K562 (cell line): ENCODE measurements at regions not wholly inside any gene's neighbourhood (a gene's known extent, or its start where the extent isn't known, plus 50 kb on each side); places are given as distances from the start of the nearest gene placed in this dataset.

Source experiments
- ATAC-seq: fragments of 200-7000 bp; cut with Tn5 transposase; 3 replicates; pipeline ENCODE4 v1.9.1; 2020; ENCODE audit warnings: moderate library complexity
- BruUV-seq: library from RNA; stranded (reverse); fragments of 400-500 nt; replicated peaks from 2 replicates; lab custom pipeline; 2021; lab: Mats Ljungman, UMichigan
- CTCF ChIA-PET: fragments of 300-600 bp; formaldehyde crosslinking; extraction: SDS; loops from one replicate; lab custom pipeline; 2021; ENCODE audit warnings: low intra/inter-chr PET ratio; lab: Yijun Ruan, JAX
- POLR2A ChIA-PET: fragments of 300-600, 350-650 bp; sonication (Branson Sonifier 250); formaldehyde crosslinking; extraction: SDS; loops from one replicate; lab custom pipeline; 2021; ENCODE audit warnings: antibody characterized with exemption, inconsistent platforms; lab: Yijun Ruan, JAX
- DNase-seq, 4 experiments: peaks; one replicate each; pipeline versions ENCODE4 v3.0.0 to v3.0.0-alpha.2; 2011 to 2018; ENCODE audit warnings: low spot score in 3 of 4, mixed read lengths in 3 of 4; ENCODE audit errors: extremely low read depth in 1 of 4
- FAIRE-seq: peaks from 2 replicates; lab custom pipeline; 2011; peaks lifted over from hg19 to GRCh38; lab: Jason Lieb, UNC
- H2AFZ ChIP-seq: 2 replicates; pipeline ENCODE4 v1.6.0; 2011; ENCODE audit warnings: low read depth, low read length, control low read depth, inconsistent platforms
- H3K27ac ChIP-seq: fragments of 200-600 bp; 3 replicates; pipeline ENCODE4 v1.8.0; 2011; ENCODE audit warnings: low read depth, mild to moderate bottlenecking, control low read depth, inconsistent platforms, low read length, moderate library complexity, mixed read lengths; ENCODE audit errors: extremely low read depth
- H3K27me3 ChIP-seq, 2 experiments: fragments of 300-600 bp in 1 of 2; 2 replicates in 1 of 2; 3 replicates in 1 of 2; pipeline versions ENCODE4 v1.6.0 to v1.8.0; 2011; ENCODE audit warnings: inconsistent platforms in 2 of 2, low read length in 2 of 2, mild to moderate bottlenecking in 1 of 2, mixed read lengths in 1 of 2, moderate library complexity in 1 of 2; ENCODE audit not compliant: control insufficient read depth in 2 of 2, insufficient read depth in 2 of 2
- H3K36me3 ChIP-seq: fragments of 300-600 bp; 3 replicates; pipeline ENCODE4 v1.8.0; 2011; ENCODE audit warnings: mild to moderate bottlenecking, low read length, inconsistent platforms; ENCODE audit not compliant: control insufficient read depth, insufficient read depth
- H3K4me1 ChIP-seq, 2 experiments: fragments of 200-600 bp in 1 of 2; replicated peaks in 1 of 2; 2 replicates in 1 of 2; 3 replicates in 1 of 2; pipeline versions ENCODE4 v1.5.1 to v1.8.0; 2011; ENCODE audit warnings: inconsistent platforms in 2 of 2, low read length in 2 of 2, mild to moderate bottlenecking in 1 of 2, mixed read lengths in 1 of 2, moderate library complexity in 1 of 2; ENCODE audit not compliant: control insufficient read depth in 2 of 2, insufficient read depth in 2 of 2
- H3K4me2 ChIP-seq: 2 replicates; pipeline ENCODE4 v1.6.1; 2011; ENCODE audit warnings: low read length, control low read depth, inconsistent platforms, mixed read lengths; ENCODE audit not compliant: insufficient read depth
- H3K4me3 ChIP-seq: fragments of 200-600 bp; sonication (generic), shearing (Covaris generic); 2 replicates; pipeline ENCODE4 v1.5.1; 2016; ENCODE audit warnings: control low read depth, inconsistent platforms
- H3K79me2 ChIP-seq: fragments of 200-600 bp; 3 replicates; pipeline ENCODE4 v1.8.0; 2011; ENCODE audit warnings: low read length, inconsistent platforms; ENCODE audit not compliant: control insufficient read depth, insufficient read depth
- H3K9ac ChIP-seq, 2 experiments: 2 replicates each; pipeline versions ENCODE4 v1.6.0 to v1.6.1; 2011; ENCODE audit warnings: low read depth in 2 of 2, low read length in 2 of 2, control low read depth in 1 of 2, inconsistent platforms in 1 of 2, mild to moderate bottlenecking in 1 of 2, mixed read lengths in 1 of 2; ENCODE audit not compliant: insufficient read depth in 1 of 2
- H3K9me1 ChIP-seq: one replicate; pipeline ENCODE4 v1.6.0; 2011; ENCODE audit warnings: inconsistent platforms, mild to moderate bottlenecking, low read length, moderate library complexity; ENCODE audit not compliant: control insufficient read depth, insufficient read depth
- H3K9me3 ChIP-seq: replicated peaks from 2 replicates; pipeline ENCODE4 v1.5.1; 2011; ENCODE audit warnings: low read depth, low read length, inconsistent platforms; ENCODE audit not compliant: control insufficient read depth, insufficient read depth
- H4K20me1 ChIP-seq: replicated peaks from 2 replicates; pipeline ENCODE4 v1.6.1; 2011; ENCODE audit warnings: low read length, inconsistent platforms, mixed read lengths; ENCODE audit not compliant: control insufficient read depth, insufficient read depth
- CBFA2T2 ChIP-seq: fragments of 450-650 bp; conservative IDR thresholded peaks from 2 replicates; pipeline ENCODE4 v1.6.1; 2017; ENCODE audit warnings: mild to moderate bottlenecking
- CCAR2 ChIP-seq: fragments of 200-400 bp; formaldehyde crosslinking; IDR thresholded peaks from 2 replicates; pipeline ENCODE4 v1.6.1; 2017; ENCODE audit warnings: mild to moderate bottlenecking, low read depth, low read length
- CREM ChIP-seq: IDR thresholded peaks from 2 replicates; pipeline ENCODE4 v1.6.1; 2014; ENCODE audit warnings: antibody characterized with exemption, low read depth
- DIDO1 ChIP-seq: fragments of 450-650 bp; IDR thresholded peaks from 2 replicates; pipeline ENCODE4 v1.6.1; 2016; ENCODE audit warnings: low read depth, missing biosample characterization, missing genetic modification characterization
- DLX4 ChIP-seq: fragments of 250-450 bp; sonication (Bioruptor Pico); IDR thresholded peaks from 2 replicates; pipeline ENCODE4 v1.6.1; 2021; ENCODE audit warnings: mild to moderate bottlenecking
- EZH2 ChIP-seq: IDR thresholded peaks from 2 replicates; pipeline ENCODE4 v1.6.1; 2012; ENCODE audit warnings: low read depth, mild to moderate bottlenecking, inconsistent platforms, low read length, borderline replicate concordance
- RNF2 ChIP-seq: sonication (generic); IDR thresholded peaks from 2 replicates; pipeline ENCODE4 v1.6.1; 2016
- WHSC1 ChIP-seq: IDR thresholded peaks from one replicate; pipeline ENCODE4 v1.6.1; 2012; ENCODE audit warnings: low read length, control low read depth, inconsistent platforms
- WGBS: fragments of 100-300 bp; shearing (Covaris generic); methylation state at CpG from one replicate; pipeline ENCODE4 v1.1.6; 2016; ENCODE audit warnings: low coverage, mixed read lengths; ENCODE audit not compliant: insufficient coverage; ENCODE audit errors: missing lambda C conversion rate; 5-methylcytosine and 5-hydroxymethylcytosine counted together
- in situ Hi-C: fragments of 300-500 bp; cut with MboI; formaldehyde crosslinking; loops from 4 replicates; pipeline ENCODE4 v1.15.0; 2018; ENCODE audit warnings: inconsistent platforms, mixed read lengths
- intact Hi-C: fragments of 100-400 bp; cut with micrococcal nuclease; formaldehyde crosslinking; loops from 2 replicates; pipeline ENCODE4 v1.14.2; 2022
- TF ChIP-seq, protein P1 (sequence below): IDR thresholded peaks from 2 replicates; pipeline ENCODE4 v1.6.1; 2014; ENCODE audit warnings: antibody characterized with exemption

DNA sequence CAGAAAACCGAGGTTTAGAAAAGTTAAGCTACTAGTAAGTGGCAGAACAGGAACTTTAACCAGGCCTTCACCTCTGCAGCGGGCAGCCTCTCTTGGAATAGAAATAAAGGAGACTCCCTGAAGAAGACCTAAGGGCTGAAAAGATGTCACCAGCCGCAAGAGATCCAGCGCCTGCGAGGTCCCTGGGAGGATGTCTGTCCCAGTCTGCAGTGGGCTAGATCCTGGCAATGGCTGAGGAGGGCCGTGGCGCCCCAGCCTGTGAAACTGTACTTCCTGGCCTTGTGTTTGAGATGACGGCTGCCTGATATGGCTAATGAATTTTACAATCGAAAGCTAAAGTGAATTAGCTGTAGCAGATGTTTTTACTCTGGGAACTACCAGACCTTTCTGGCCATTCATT lies 300.6 kb upstream of the SALL3 start:
- H3K36me3 ChIP-seq: no peaks in the 10 kb centered on the region
- in situ Hi-C loops: no loop called here
- H3K9ac ChIP-seq: no peak overlapping the region
- intact Hi-C loops: no loop called here
- H2AFZ ChIP-seq: no peak overlapping the region
- no TSS peak for BruUV-seq
- H3K27me3 ChIP-seq: peaks cover 7 to 30% of the 10 kb centered on the region in 2 experiments; a peak in 4 of 5 replicates
- H3K4me1 ChIP-seq: no peaks in the 10 kb centered on the region
- 0% methylated on average over 5 of the region's 9 CpGs for WGBS
- no peak overlapping the region for H3K27ac ChIP-seq
- POLR2A ChIA-PET: no interaction called here
- CTCF ChIA-PET: no interaction called here
- ATAC-seq: no peak
- no peaks in the 10 kb centered on the region for H4K20me1 ChIP-seq
- TF ChIP-seq CCAR2: no peak
- no peak for TF ChIP-seq WHSC1
- TF ChIP-seq CBFA2T2: no peak
- TF ChIP-seq, protein P1, sequence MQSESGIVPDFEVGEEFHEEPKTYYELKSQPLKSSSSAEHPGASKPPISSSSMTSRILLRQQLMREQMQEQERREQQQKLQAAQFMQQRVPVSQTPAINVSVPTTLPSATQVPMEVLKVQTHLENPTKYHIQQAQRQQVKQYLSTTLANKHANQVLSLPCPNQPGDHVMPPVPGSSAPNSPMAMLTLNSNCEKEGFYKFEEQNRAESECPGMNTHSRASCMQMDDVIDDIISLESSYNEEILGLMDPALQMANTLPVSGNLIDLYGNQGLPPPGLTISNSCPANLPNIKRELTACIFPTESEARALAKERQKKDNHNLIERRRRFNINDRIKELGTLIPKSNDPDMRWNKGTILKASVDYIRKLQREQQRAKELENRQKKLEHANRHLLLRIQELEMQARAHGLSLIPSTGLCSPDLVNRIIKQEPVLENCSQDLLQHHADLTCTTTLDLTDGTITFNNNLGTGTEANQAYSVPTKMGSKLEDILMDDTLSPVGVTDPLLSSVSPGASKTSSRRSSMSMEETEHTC: no peak
- TF ChIP-seq EZH2: no peak
- TF ChIP-seq RNF2: no peak
- no peak for TF ChIP-seq DIDO1 (tag)
- TF ChIP-seq DLX4: no peak
- TF ChIP-seq CREM: no peak
- H3K9me1 ChIP-seq: no peaks in the 10 kb centered on the region
- no peak overlapping the region for H3K4me3 ChIP-seq
- no peaks in the 10 kb centered on the region for H3K9me3 ChIP-seq
- DNase-seq: no peak
- no peak overlapping the region for H3K4me2 ChIP-seq
- no peak for FAIRE-seq
- H3K79me2 ChIP-seq: no peaks in the 10 kb centered on the region
